HG02642 (cell line): ENCODE measurements at regions not wholly inside any gene's neighbourhood (a gene's known extent, or its start where the extent isn't known, plus 50 kb on each side); places are given as distances from the start of the nearest gene placed in this dataset.
"Not testable (repeated sequence)": the region's sequence is repeated elsewhere in the genome, so short reads cannot be mapped to it uniquely, and the experiment has no call there.

Experiments
- ATAC-seq: cut with Tn5 transposase; IDR thresholded peaks from one replicate; pipeline ENCODE4 v1.9.1; 2021; ENCODE audit warnings: mild to moderate bottlenecking; ENCODE audit not compliant: unreplicated experiment, poor library complexity

DNA sequence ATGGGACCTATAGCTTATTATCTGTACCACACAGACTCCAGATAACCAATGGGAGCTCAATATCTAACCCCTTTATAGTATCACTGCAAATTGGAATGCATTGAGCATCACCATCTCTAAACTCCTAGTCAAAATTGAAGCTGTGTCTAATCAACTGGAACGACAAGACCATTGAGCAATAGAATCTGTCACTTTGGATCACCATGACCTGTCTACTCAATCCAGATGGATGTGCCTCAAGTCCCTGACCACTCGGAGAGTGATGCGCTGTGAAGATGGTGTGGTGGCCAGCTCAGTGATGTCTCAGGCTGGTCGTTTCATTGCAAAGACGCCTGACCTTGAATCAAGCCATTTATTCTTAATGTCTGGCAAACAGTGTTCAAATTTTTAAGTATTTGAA lies 160.5 kb downstream of the SEMA6D start:
- ATAC-seq = no peak

DNA sequence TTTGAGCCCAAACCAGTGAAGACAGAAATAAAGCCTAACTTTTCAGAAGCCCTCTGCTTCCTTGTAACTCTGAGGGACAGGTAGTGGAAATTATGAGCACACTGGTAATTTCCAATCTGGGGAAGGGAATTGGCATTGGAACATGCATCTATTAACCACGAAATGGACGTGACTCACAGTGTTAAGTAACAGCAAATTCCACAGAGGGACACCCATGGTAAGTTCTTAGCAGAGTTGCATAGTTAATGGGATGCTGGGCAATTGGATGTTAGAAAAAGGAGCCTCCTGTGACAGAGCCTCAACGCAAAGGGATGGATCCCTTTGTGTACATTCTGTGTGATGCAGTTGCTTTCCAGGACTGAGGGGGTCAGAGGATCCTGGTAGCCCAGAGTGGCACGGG lies 168.6 kb downstream of the SEMA6D start:
- ATAC-seq = no peak

DNA sequence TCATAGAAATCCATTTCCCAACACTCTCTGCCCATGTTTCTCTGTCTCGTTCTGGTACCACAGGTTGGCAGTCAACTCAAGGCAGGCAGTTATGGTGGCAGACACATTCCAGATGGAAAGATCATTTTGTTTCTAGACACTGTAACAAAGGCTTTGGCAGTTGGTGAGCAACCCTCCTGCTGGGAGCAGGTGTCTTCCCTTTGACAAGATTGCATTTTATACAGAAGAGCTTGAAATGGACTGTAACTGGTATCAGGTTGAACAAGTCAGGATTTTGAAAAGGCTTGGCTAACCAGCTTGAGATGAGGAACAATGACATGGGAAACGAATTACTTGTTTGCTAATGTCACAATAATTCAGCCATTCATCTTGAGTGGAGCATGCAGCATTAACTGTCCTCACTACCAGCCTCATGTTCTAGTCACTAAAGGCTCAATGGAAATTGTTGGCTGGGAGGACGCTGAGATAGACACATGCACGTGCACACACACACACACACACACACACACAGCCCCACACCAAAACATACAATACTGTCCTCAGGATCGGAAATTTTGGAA lies 170.0 kb downstream of the SEMA6D start:
- no peak for ATAC-seq

DNA sequence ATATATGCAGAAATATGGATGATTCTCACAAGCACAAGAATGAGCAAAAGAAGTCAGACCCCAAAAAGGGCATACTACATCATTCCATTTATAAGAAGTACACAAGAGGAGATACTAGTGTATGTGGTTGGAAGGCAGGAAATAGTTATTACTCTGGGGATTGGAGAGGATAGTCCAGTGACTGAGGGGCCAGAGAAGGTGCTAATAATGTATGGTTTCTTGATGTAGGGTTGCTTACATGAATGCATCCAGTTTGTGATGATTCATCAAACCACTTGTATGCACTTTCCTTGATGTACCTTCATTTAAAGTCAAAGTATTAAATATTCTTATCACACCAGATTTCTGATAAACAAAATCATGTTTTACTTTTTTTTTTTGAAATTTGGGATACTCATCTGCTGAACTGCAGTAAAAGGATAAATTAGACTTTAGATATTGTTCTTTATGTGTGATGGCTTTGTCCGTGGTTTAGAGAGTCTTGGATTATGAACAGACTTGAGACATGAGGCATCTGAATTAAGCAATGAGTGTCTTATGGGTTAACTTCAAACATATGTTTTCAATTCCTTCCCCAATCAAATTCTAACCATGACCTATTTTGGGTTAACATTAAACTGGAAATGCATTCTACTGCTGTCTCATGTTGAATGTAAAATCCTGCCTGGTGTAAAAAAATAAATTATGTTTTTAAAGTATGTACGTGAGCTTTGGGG lies 171.2 kb downstream of the SEMA6D start:
- ATAC-seq = no peak

DNA sequence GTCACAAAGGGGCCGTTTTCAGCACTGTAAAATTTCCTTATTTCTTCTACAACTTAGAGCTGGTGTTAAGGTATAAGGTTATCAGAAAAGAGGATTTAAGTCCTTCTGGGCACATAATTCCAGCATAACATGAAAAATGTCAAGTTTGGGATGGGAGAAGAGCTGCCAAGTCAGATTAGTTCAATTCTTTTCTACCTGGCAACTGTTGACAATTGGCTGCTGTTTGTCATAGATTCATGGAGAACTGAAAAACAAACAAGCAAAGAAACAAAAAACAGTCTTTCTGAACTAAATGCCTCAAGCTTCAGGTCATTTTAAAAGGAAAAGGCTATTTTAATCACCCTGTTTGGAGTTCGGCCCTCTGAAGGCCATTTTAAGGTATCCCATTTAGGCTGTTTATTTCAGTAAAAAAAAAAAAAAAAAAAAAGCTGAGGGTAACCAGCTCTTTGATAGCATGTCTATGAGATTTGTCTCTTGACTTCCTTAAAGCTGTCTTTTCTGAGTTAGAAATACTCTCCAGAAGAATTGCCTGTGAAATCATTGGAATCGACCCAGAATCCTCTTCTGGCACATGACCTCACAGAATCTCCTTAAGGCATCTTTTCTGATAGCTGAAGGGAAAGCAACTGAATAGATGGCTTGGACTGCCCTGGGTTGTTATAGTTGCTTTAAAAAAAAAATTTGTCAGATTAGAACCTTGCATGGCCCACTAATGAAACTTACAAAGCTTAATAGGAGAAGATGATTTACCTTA lies 173.3 kb downstream of the SEMA6D start:
- no peak for ATAC-seq

DNA sequence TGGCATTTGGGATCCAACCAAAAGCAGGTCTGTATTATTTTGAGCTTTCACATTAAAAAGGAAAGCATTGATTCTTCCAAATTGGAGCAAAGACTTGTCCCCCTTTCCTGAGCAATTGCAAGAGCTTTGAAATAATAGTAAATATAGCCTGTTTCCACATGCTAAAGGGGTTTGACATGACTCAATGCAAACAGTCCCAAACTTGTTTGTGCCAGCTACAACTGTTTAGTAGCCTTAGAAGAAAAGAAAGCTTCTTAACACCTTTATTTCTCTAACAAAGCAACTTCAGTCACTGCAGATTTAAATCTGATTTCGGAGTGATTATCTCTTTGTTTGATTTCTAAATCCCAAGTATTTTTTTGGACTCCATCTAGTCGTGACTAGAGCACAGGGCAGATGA lies 180.2 kb downstream of the SEMA6D start:
- ATAC-seq = no peak

DNA sequence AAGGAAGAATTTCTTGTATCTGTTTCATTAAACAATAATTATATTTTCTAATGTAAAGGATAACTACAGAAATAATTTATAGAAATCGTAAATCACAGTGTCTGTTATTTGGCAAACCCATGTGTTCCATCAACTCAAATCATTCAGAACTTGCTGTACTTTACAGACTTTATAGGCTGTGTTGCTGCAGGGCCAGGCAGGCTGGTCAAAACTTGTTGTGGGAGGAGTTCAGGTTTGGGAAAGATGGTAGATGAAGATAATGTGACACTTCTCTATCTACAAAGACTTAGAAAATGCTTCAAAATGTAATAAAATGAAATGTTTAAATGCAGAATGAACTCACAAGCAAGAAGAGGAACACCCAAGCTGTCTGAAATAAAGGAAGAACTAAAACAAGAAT lies 183.4 kb downstream of the SEMA6D start:
- ATAC-seq = no peak

DNA sequence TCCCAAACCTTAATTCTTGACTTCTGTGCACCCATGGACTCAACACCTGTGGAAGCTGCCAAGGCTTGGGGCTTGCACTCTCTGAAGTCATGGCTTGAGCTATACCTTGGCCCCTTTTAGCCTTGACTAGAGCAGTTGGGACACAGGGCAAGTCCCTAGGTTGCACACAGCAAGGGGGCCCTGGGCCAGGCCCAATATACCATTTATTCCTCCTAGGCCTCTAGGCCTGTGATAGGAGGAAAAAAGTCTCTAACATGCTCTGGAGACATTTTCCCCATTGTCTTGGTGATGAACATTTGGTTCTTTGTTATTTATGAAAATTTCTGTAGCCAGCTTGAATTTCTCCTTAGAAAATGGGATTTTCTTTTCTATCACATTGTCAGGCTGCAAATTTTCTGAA lies 186.1 kb downstream of the SEMA6D start:
- no peak for ATAC-seq

DNA sequence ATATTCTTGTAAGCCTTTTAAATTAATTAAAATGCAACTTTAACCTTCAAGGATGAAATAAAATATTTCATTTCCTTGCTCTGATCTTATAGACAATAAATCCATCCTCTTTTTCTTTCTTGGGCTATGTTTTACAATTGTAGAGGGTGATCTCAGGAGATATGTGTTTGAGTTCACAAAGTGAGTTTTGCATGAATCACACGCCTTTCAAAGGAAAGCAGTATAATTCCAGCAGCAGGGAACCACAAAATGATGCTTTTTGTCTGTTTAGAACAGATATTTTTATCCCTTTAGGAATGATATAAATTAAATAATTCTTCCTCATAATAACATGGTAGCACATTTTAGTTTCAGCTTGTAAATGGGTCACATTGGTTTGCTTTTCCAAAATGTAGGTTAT lies 191.2 kb downstream of the SEMA6D start:
- no peak for ATAC-seq

DNA sequence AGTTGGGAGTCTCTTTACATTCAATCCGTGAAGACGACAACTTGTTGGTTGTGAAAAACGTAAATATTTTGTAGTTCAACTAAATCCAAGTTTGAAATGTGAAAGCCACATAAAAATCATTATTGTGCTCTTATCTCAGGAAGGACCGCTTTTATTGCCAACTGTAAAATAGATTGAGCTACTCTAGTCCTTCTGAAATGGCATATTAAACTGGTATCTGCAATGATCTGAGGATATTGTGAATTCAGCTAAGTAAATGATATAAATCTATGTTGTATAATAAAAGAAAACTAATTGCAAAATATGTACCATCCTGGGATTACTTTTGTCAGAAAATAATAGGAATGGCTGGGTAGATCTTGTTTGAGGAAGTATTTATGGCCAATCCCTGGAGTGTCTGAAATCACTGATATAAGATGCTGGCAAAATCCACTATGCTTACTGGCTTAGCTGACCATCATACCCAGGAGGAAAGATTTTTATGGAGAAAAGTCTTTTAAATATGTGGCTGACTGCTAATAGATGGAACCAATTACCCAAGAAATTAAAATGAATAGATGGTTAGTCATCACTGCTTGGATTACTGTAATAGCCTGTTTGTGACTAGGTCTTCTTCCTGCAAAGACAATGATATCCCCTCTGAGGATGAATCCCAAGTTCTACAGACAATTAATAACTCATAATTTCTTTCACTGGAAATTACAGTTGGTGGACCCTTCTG lies 191.8 kb downstream of the SEMA6D start:
- ATAC-seq = no peak

DNA sequence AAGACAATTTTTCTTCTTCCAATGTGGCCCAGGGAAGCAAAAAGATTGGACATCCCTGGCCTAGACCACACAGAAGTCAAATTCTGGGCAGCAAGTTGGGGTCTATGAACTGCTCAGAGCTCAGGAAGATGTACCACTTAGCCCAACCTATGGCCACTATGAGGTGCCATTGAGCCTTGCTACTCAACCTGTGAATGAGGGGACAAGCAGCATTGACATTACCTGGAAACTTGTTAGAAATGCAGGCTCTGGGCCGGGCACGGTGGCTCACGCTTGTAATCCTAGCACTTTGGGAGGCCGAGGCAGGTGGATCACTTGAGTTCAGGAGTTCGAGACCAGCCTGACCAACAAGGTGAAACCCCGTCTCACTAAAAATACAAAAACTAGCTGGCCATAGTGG lies 195.6 kb downstream of the SEMA6D start:
- ATAC-seq = not testable (repeated sequence)

DNA sequence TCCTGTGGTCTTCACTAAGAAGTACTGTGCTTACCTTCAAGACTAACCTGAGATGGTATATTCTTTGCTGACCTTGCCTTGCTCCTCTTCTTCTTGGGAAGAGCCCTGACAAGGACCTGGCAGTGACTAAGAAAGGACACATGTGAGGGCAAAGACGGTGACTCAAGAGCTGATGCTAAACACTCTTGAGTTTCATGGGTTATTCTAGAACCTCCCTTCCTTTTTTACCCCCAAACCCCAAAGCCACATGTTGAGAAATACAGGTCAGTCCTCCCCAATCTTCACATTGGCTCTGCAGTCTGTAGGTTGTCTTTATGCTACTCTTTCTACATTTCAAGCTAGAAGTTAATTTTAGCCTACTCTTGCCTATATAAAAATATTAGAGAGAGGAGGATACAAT lies 200.6 kb downstream of the SEMA6D start:
- ATAC-seq = no peak

DNA sequence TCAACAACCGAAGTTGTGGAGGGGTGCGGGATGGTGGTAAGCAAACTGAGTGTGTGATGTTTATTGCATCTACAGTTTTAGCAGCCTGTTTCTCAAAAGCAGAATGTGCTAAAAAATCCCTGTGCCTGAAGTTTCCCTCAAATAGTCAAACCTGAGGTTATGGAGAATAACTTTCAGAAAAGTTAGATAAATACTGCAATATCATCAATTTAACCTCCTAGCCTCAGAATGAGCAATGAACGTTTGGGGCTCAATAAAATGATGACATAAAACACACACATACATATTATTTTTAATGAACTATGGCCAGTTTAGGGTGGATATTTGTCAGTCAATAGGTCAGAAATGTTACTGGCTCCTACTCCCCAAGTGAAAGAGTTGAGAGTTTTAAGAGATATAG lies 201.6 kb downstream of the SEMA6D start:
- no peak for ATAC-seq

DNA sequence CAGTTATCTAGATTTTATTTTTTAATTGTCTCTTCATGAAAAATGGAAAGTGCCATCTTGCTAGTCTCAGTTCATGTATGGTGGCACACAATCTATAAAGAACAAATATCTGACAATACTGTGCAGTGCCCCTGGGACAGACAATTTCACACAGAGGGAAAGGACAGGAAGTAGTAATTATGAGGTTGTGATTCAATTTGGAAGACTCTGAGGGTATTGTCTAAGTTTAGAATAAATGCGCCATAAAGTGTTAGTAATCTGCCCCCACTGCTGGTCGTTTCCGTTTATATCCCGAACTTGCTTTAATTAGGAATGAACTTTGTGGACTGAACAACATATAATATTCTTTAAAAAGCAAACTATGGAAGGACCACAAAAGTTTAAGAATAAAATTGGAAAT lies 196.4 kb upstream of the SLC24A5 start:
- ATAC-seq = no peak

DNA sequence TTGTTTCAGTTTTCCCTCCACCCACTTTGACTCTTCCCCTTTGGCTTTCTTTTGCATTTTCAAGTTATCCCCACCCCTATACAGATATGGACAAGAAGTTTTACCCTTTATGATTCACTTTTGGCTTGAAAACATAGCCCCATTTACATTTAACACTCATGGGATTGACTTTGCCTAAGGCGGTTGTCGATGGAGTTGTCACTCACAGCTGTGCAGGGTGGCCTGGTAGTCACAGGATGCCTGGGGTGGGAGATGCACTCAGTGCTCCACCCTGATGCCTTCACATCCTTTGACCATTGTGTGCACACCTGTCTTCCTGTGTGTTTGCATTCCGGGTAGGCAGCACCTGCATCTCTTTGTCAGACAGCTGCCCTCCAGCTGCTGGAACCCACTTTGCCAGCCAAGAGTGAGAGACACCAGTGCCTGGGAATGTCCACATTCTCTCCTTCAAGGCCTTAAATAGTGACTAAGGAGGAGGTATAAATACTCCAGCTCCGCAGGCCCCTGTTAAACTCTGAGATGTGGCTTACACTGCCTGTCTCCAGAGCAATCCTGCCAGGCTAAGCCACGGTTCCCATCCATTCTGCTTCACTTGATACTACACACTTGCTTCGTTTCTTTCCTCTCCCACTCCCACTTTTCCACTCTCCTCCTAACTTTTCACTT lies 191.5 kb upstream of the SLC24A5 start:
- ATAC-seq = no peak

DNA sequence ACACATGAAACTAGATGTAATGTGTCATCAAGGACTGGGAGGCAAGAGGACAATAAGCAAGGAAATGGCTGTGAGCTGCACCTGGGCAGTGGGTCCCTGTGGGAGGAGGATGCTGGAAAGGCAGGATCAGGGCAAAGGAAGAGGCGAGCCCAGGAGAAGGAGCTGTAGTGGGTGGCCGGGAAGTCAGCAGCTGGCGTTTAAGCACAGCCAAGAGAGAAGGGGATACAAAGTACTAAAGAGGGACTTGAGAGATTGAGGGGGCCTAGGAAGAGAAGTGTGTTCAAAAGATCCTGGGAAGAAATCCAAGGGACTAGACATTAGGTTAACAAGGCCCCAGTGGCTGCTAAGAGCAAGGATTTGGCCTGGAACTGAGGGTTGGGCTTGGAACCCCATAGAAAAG lies 188.5 kb upstream of the SLC24A5 start:
- ATAC-seq = no peak

DNA sequence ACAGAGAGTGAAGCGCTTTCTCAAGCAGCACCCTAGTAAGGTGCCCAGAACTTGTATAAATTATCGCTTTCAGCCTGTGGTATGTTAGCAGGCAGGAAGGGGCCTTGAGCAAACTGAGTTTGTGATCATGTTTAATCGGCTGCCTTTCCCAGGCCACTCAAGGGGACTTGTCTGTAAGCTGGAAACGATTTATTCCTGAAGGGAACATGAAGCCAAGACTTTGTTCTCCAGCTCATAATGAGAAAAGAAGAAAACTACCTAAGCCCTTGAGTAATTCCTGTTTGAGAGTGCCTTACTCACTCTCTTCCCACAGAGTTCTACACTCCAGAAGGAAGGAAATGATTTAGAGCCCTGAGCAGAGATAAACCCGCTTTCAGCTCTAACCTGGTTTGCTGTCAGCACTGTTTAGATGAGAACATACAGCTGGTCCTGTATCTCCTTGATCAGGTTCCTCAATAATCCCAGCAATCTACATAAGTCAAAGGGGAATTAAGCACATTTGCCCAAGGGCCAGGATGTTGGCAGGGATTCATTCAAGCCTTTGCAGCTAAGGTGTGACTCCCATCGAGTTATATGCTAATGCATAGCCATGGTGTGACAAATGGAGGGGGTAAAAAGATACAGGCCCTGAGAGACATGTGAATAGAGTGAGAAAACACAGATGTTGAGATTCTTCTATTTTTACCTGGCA lies 187.7 kb upstream of the SLC24A5 start:
- ATAC-seq = no peak

DNA sequence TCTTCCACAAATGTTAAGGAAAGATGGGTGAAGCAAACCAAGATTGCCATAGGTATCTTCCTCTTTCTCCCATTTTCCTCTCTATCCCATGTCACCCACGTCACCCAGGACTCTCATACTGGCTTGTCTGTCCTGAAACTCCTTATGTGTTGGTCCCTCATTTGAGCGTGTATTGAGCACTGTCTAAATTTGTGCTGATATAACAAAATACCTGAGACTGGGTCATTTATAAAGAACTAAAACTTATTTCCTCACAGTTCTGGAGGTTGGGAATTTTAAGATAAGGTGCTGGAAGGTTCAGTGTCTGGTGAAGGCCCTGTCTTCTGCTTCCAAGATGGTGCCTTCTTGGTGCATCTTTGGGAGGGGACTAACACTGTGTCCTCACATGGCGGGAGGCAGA lies 186.9 kb upstream of the SLC24A5 start:
- no peak for ATAC-seq

DNA sequence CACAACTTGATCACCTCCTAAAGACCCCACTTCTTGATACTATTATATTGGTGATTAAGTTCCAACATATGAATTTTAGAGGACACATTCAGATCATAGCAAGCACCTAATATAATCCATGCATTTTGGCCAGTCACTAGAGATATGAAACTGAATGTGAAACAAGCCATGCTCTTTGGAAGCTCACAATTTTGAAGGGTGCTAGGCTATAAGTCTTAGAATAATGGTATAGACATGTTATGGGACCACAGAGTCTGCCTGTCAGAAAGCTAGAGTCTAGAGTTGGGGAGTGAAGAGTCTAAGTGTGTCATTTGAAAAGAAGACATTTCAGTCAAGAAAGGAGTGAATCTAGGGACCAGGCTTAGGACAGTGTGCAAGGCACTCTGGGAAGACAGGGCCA lies 186.4 kb upstream of the SLC24A5 start:
- no peak for ATAC-seq

DNA sequence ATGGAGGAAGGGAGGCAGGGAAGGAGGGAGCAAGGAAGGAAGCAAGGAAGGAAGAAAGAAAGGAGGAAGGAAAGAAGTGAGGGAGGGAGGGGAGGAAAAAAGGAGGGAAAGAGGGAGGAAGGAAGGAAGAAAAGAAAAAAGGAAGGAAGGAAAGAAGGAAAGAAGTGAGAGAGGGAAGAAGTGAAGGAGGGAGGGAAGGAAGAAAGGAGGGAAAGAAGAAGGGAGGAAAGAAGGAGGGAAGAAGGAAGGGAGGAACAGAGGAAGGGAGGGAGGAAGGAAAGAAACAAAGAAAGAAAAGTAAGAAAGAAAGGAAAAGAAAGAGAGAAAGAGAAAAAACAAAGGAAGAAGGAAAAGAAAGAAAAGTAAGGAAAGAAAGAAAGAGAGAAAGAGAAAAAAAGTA lies 183.0 kb upstream of the SLC24A5 start:
- ATAC-seq = no peak
